Cardiac muscle cell (in vitro differentiated cells and primary cell): ENCODE measurements at regions not wholly inside any gene's neighbourhood (a gene's known extent, or its start where the extent isn't known, plus 50 kb on each side); places are given as distances from the start of the nearest gene placed in this dataset.

Source experiments
- DNase-seq, 2 donors: peaks; one replicate each; pipeline versions ENCODE4 v3.0.0 to v3.0.0-alpha.2; 2010 to 2017; ENCODE audit warnings: low read depth in 1 of 2, low spot score in 1 of 2
- H3K27ac ChIP-seq: fragments of 200-600 bp; sonication (generic); 2 replicates; pipeline ENCODE4 v1.5.1; 2016
- H3K27me3 ChIP-seq: fragments of 200-600 bp; sonication (generic); 2 replicates; pipeline ENCODE4 v1.6.0; 2016; ENCODE audit warnings: control low read depth
- H3K36me3 ChIP-seq: fragments of 200-600 bp; sonication (generic); 2 replicates; pipeline ENCODE4 v1.5.1; 2016; ENCODE audit warnings: control low read depth
- H3K4me1 ChIP-seq: fragments of 200-600 bp; sonication (generic); 2 replicates; pipeline ENCODE4 v1.8.1; 2017; ENCODE audit warnings: low read depth, mild to moderate bottlenecking, mixed run types
- H3K4me3 ChIP-seq: fragments of 200-600 bp; sonication (generic); 2 replicates; pipeline ENCODE4 v1.5.1; 2016; ENCODE audit warnings: mild to moderate bottlenecking
- H3K9me3 ChIP-seq: fragments of 200-600 bp; sonication (generic); 2 replicates; pipeline ENCODE4 v1.5.1; 2017; ENCODE audit warnings: low read depth, mild to moderate bottlenecking, control low read depth
- TF ChIP-seq, protein P1 (sequence below): IDR thresholded peaks from 2 replicates; pipeline ENCODE4 v1.5.1; 2012; ENCODE audit warnings: low read depth, mild to moderate bottlenecking, low read length

DNA sequence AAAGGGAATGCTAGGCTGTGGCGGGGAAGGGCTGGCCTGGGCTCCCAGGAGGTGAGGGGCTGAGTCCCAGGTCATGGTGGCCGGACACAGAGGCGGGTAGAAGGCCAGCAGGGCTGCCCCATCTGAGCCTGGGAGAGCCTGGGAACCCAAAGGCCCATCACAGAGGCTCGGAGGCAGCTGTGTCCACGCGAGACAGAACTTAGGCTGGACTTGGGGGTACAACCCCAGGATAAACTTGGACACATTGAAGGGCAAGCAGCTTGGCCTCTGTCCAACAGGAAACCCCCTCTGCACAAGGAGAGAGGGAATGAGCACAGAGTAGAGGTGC lies 95.9 kb downstream of the ZFP36L2 start:
- no peaks in the 10 kb centered on the region for H3K9me3 ChIP-seq
- no peak overlapping the region for H3K4me3 ChIP-seq
- H3K4me1 ChIP-seq, result peaks cover 8% of the 10 kb centered on the region
- H3K36me3 ChIP-seq, result no peaks in the 10 kb centered on the region
- no peaks in the 10 kb centered on the region for H3K27me3 ChIP-seq
- TF ChIP-seq, protein P1, sequence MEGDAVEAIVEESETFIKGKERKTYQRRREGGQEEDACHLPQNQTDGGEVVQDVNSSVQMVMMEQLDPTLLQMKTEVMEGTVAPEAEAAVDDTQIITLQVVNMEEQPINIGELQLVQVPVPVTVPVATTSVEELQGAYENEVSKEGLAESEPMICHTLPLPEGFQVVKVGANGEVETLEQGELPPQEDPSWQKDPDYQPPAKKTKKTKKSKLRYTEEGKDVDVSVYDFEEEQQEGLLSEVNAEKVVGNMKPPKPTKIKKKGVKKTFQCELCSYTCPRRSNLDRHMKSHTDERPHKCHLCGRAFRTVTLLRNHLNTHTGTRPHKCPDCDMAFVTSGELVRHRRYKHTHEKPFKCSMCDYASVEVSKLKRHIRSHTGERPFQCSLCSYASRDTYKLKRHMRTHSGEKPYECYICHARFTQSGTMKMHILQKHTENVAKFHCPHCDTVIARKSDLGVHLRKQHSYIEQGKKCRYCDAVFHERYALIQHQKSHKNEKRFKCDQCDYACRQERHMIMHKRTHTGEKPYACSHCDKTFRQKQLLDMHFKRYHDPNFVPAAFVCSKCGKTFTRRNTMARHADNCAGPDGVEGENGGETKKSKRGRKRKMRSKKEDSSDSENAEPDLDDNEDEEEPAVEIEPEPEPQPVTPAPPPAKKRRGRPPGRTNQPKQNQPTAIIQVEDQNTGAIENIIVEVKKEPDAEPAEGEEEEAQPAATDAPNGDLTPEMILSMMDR, result no peak
- H3K27ac ChIP-seq, result no peak overlapping the region
- no peak for DNase-seq

DNA sequence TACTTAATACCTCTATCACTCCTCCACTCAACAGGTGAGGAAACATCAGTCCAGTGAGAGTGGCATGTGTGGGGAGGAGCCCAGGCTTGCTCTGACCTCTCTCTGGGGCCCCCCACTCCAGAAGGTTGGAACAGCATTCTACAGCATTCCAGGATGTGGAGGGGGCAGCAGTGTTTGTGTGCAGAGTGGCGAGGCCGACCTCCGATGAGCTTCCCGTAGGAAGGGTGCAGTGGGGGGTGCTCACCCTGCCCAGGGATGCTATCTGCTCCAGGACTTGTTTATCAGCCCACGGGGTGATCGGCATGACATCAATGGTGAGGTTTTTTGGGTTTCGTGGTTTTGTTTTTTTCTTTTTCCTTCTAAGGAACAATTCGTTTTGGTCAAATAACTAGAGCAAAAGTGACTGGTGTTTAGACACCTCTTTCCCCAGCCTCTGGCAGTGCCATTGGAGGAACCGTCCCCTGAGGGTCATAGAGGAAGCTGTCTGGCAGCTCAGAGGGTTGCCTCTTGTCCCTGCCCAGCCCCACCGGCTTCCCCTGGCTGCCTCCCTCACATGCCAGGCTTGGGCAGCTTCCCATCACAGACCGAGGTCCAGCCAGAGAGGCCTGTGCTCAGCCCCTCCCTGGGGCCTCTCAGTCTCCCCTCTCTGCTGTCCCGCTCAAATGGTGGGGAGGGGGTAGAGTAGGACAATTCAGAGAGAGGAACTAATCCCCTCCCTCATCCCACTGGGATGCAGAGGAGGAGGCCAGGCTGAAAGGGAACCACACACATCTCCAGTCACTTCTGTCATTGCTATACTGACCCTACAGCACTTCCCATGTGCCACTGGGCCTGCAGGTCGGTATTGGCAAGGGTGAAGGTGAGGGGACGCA lies 96.5 kb downstream of the ZFP36L2 start:
- H3K36me3 ChIP-seq, result no peaks in the 10 kb centered on the region
- peaks cover 8% of the 10 kb centered on the region for H3K4me1 ChIP-seq
- no peaks in the 10 kb centered on the region for H3K27me3 ChIP-seq
- no peak overlapping the region for H3K4me3 ChIP-seq
- TF ChIP-seq, protein P1, result no peak
- H3K27ac ChIP-seq, result no peak overlapping the region
- no peaks in the 10 kb centered on the region for H3K9me3 ChIP-seq
- DNase-seq, result peak in 1 of 2 donors; percentile 59

DNA sequence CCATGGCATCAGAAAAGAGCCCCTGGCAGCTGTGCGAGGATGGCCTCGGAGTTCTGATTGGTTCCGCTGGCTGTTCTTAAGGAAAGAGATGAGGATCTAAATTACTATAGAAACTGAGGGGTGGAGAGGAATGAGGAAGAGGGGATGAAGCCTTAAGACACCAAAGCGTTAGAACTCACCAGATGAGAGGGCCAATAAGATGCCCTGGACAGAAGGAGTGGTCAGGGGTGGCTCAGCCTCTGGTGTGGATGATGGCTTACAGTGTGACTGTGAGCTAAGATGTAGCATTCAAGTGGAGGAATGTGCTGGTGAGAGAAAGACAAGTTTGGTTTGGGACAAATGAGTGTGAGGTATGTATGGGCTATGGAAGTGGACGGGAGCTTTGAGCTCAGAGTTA lies 97.8 kb downstream of the ZFP36L2 start:
- DNase-seq, result peak in 1 of 2 donors; percentile 11
- TF ChIP-seq, protein P1, result no peak
- Histone ChIP-seq H3K36me3 (no peaks in the 10 kb centered on the region), H3K27me3 (no peaks in the 10 kb centered on the region), H3K9me3 (no peaks in the 10 kb centered on the region), H3K27ac (no peak overlapping the region), H3K4me3 (no peak overlapping the region), H3K4me1 (peaks cover 8% of the 10 kb centered on the region)

- Histone ChIP-seq H3K27ac (no peak overlapping the region), H3K4me1 (peaks cover 8% of the 10 kb centered on the region), H3K4me3 (no peak overlapping the region), H3K36me3 (no peaks in the 10 kb centered on the region), H3K9me3 (no peaks in the 10 kb centered on the region), H3K27me3 (no peaks in the 10 kb centered on the region)
- no peak for DNase-seq
- TF ChIP-seq, protein P1, result no peak
Observed at GRCh38 chr2:43127941-43128558, 98.4 kb downstream of the ZFP36L2 start.

DNA sequence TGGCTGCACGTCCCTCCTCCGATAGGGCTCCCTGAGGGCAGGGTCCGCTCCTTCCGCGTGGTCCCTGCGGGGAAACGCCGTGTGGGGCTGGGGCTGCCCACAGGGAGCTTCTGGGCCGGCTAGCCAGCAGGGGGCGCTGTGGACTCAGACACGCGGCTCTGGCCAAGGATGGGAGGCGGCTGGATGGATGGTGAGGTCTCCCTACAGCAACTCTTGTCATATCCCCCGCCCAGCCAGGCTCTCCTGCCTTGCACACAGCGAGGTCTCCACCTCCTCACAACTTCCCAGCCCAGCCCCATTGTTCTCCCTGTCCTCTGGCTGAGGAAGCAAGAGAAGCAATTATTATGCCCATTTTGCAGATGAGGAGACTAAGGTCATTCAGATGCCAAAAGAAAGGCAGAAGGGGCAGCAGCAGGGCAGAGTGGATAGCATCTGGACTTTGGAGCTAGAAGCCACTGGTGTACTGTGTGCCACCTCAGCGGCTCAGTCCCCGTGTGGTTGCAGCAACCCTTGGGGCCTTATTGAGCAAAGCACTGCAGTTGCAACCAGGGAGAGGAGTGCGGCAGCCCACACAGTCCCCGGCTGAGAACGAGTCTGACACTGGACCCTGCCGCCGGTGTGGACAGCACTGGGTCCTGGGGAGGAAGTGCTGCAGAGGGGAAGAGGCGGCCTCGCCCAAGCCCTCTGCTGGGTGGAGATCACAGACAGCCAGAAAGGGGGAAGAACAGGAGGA lies 99.0 kb downstream of the ZFP36L2 start:
- DNase-seq, result peak in 1 of 2 donors; percentile 70
- peaks cover 8% of the 10 kb centered on the region for H3K4me1 ChIP-seq

More for the DNA sequence above, 99.0 kb downstream of the ZFP36L2 start:
- Histone ChIP-seq H3K4me3 (no peak overlapping the region), H3K27ac (no peak overlapping the region), H3K9me3 (no peaks in the 10 kb centered on the region), H3K36me3 (no peaks in the 10 kb centered on the region), H3K27me3 (no peaks in the 10 kb centered on the region)
- TF ChIP-seq, protein P1, result peak; percentile 61
